ENCODE measurements at regions not wholly inside any gene's neighbourhood (a gene's known extent, or its start where the extent isn't known, plus 50 kb on each side); places are given as distances from the start of the nearest gene placed in this dataset.

DNA sequence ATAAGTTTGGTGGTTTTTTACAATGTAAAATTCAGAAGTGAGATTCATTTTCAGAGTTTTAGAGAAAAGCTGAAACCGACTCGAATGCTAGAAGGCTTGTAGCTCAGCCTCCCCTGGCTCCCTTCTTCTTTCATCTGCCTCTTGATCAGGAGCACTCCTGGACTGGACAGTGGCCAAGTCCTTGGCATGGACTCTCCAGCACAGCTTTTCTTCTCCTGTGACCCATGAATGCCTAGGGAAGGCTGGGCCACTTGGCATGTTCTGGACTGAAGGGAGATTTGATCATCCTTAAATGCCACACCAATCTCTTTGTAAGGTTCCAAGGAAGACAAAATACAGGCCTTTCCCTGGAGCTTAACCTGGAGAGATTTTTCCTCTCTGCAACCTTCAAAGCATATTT is 384.0 kb upstream of the SASH1 start:
- TF ChIP-seq EP300 (IDR thresholded peaks at IDR 0.05) (no peak), POLR2A (IDR thresholded peaks at IDR 0.05) (no peak)

Data from tibial nerve (tissue), 3 donors.